ENCODE measurements at regions not wholly inside any gene's neighbourhood (a gene's known extent, or its start where the extent isn't known, plus 50 kb on each side); places are given as distances from the start of the nearest gene placed in this dataset.

- DNase-seq (ENCODE audit: low spot score) = no peak
- no peak for ATAC-seq
- intact Hi-C loops (cut with DNase I) = no loop called here
Measured at GRCh38 chr2:58543442-58543841, 302.3 kb upstream of the FANCL start.

- ATAC-seq (no peak), DNase-seq (ENCODE audit: low spot score) (no peak)
- intact Hi-C loops (cut with DNase I) = no loop called here
Measured at GRCh38 chr2:58541511-58541910, 300.4 kb upstream of the FANCL start.

GRCh38 chr2:58540681-58541080 is 299.6 kb upstream of the FANCL start:
- ATAC-seq (no peak), DNase-seq (ENCODE audit: low spot score) (no peak)
- intact Hi-C loops (cut with DNase I) = no loop called here

GRCh38 chr2:58539973-58540372 is 298.8 kb upstream of the FANCL start:
- DNase-seq (ENCODE audit: low spot score) (no peak), ATAC-seq (no peak)
- intact Hi-C loops (cut with DNase I) = no loop called here

GRCh38 chr2:58535990-58536389 is 294.9 kb upstream of the FANCL start:
- no peak for ATAC-seq
- intact Hi-C loops (cut with DNase I) = no loop called here
- DNase-seq (ENCODE audit: low spot score) = no peak

GRCh38 chr2:58535182-58535581 is 294.1 kb upstream of the FANCL start:
- intact Hi-C loops (cut with DNase I) = no loop called here
- no peak for DNase-seq (ENCODE audit: low spot score)
- no peak for ATAC-seq

GRCh38 chr2:58533376-58533775 is 292.3 kb upstream of the FANCL start:
- intact Hi-C loops (cut with DNase I) = no loop called here
- DNase-seq (ENCODE audit: low spot score) (no peak), ATAC-seq (no peak)

GRCh38 chr2:58532641-58533040 is 291.5 kb upstream of the FANCL start:
- intact Hi-C loops (cut with DNase I) = no loop called here
- DNase-seq (ENCODE audit: low spot score) (no peak), ATAC-seq (no peak)

GRCh38 chr2:58527647-58528046 is 286.5 kb upstream of the FANCL start:
- DNase-seq (ENCODE audit: low spot score) = no peak
- intact Hi-C loops (cut with DNase I) = no loop called here
- no peak for ATAC-seq

- ATAC-seq (no peak), DNase-seq (ENCODE audit: low spot score) (no peak)
- intact Hi-C loops (cut with DNase I) = no loop called here
Measured at GRCh38 chr2:58521803-58522554, 280.9 kb upstream of the FANCL start.

- DNase-seq (ENCODE audit: low spot score) = no peak
- intact Hi-C loops (cut with DNase I) = no loop called here
- no peak for ATAC-seq
Measured at GRCh38 chr2:58520903-58521302, 279.8 kb upstream of the FANCL start.

- ATAC-seq = no peak
- intact Hi-C loops (cut with DNase I) = loop anchor here (1.0 kb wide), 1 partner anchor 9 kb away; no protein-coding TSS in a partner anchor
- DNase-seq (ENCODE audit: low spot score) = no peak
Measured at GRCh38 chr2:58517881-58518280, 276.8 kb upstream of the FANCL start.

GRCh38 chr2:58516695-58517094 is 275.6 kb upstream of the FANCL start:
- intact Hi-C loops (cut with DNase I) = no loop called here
- ATAC-seq = no peak
- no peak for DNase-seq (ENCODE audit: low spot score)

- no peak for ATAC-seq
- DNase-seq (ENCODE audit: low spot score) = no peak
- intact Hi-C loops (cut with DNase I) = no loop called here
Measured at GRCh38 chr2:58515827-58516573, 274.9 kb upstream of the FANCL start.

- intact Hi-C loops (cut with DNase I) = no loop called here
- no peak for ATAC-seq
- DNase-seq (ENCODE audit: low spot score) = no peak
Measured at GRCh38 chr2:58514252-58514651, 273.1 kb upstream of the FANCL start.

GRCh38 chr2:58512878-58513277 is 271.8 kb upstream of the FANCL start:
- DNase-seq (ENCODE audit: low spot score) (no peak), ATAC-seq (no peak)
- intact Hi-C loops (cut with DNase I) = no loop called here

- no peak for DNase-seq (ENCODE audit: low spot score)
- intact Hi-C loops (cut with DNase I) = no loop called here
- no peak for ATAC-seq
Measured at GRCh38 chr2:58508006-58508405, 266.9 kb upstream of the FANCL start.

- intact Hi-C loops (cut with DNase I) = no loop called here
- DNase-seq (ENCODE audit: low spot score) = no peak
- no peak for ATAC-seq
Measured at GRCh38 chr2:58503918-58504317, 262.8 kb upstream of the FANCL start.

- intact Hi-C loops (cut with DNase I) = no loop called here
- no peak for ATAC-seq
- no peak for DNase-seq (ENCODE audit: low spot score)
Measured at GRCh38 chr2:58502931-58503330, 261.8 kb upstream of the FANCL start.

- no peak for DNase-seq (ENCODE audit: low spot score)
- ATAC-seq = no peak
- intact Hi-C loops (cut with DNase I) = no loop called here
Measured at GRCh38 chr2:58501371-58502160, 260.4 kb upstream of the FANCL start.

Data from sciatic nerve (tissue), 2 donors.